GM10266 (cell line): ENCODE measurements at regions not wholly inside any gene's neighbourhood (a gene's known extent, or its start where the extent isn't known, plus 50 kb on each side); places are given as distances from the start of the nearest gene placed in this dataset.
"Not testable (repeated sequence)": the region's sequence is repeated elsewhere in the genome, so short reads cannot be mapped to it uniquely, and the experiment has no call there.

Experiments used
- DNase-seq: peaks from one replicate; pipeline ENCODE4 v3.0.0; 2012; ENCODE audit errors: extremely low spot score
- CTCF ChIP-seq: IDR thresholded peaks from 2 replicates; pipeline ENCODE4 v1.5.1; 2012; ENCODE audit warnings: mild to moderate bottlenecking, low read depth; ENCODE audit not compliant: control insufficient read depth, insufficient read depth; ENCODE audit errors: missing control alignments

- TF ChIP-seq CTCF: no peak
- no peak for DNase-seq
These were observed 101.3 kb downstream of the QRSL1 start for GRCh38 chr6:106730718-106731117.

GRCh38 chr6:106730264-106730663 is 100.9 kb downstream of the QRSL1 start:
- no peak for TF ChIP-seq CTCF
- DNase-seq: no peak

GRCh38 chr6:106729841-106730240 is 100.5 kb downstream of the QRSL1 start:
- DNase-seq: no peak
- no peak for TF ChIP-seq CTCF

- no peak for TF ChIP-seq CTCF
- no peak for DNase-seq
These were observed 99.0 kb downstream of the QRSL1 start for GRCh38 chr6:106728296-106728870.

- no peak for DNase-seq
- TF ChIP-seq CTCF: no peak
These were observed 98.2 kb downstream of the QRSL1 start for GRCh38 chr6:106727480-106728149.

GRCh38 chr6:106724848-106725247 is 95.5 kb downstream of the QRSL1 start:
- TF ChIP-seq CTCF: no peak
- no peak for DNase-seq

GRCh38 chr6:106724337-106724736 is 95.0 kb downstream of the QRSL1 start:
- TF ChIP-seq CTCF: no peak

GRCh38 chr6:106723419-106723818 is 94.0 kb downstream of the QRSL1 start:
- DNase-seq: not testable (repeated sequence)

More at GRCh38 chr6:106724337-106724736, 95.0 kb downstream of the QRSL1 start:
- no peak for DNase-seq

- not testable (repeated sequence) for DNase-seq
These were observed 91.8 kb downstream of the QRSL1 start for GRCh38 chr6:106721189-106721588.
